HepG2 (cell line): ENCODE measurements at regions not wholly inside any gene's neighbourhood (a gene's known extent, or its start where the extent isn't known, plus 50 kb on each side); places are given as distances from the start of the nearest gene placed in this dataset.
A peak's percentile ranks its signal among the peaks of the same experiment; 100 is the strongest.

Experiments
- ATAC-seq: fragments of 200-7000 bp; cut with Tn5 transposase; 3 replicates; pipeline ENCODE4 v1.9.1; 2020; ENCODE audit warnings: mild to moderate bottlenecking, moderate library complexity
- BruUV-seq: library from RNA; stranded (reverse); fragments of 400-500 nt; replicated peaks from 2 replicates; lab custom pipeline; 2021; lab: Mats Ljungman, UMichigan
- CTCF ChIA-PET: fragments of 300-600 bp; formaldehyde crosslinking; extraction: SDS; loops from one replicate; lab custom pipeline; 2021; ENCODE audit warnings: low total read pairs, inconsistent platforms, low intra/inter-chr PET ratio; lab: Yijun Ruan, JAX
- POLR2A ChIA-PET: fragments of 350-600 bp; sonication (Branson Sonifier 250); formaldehyde crosslinking; loops from one replicate; lab custom pipeline; 2020; ENCODE audit warnings: antibody characterized with exemption, inconsistent platforms; lab: Yijun Ruan, JAX
- DNase-seq: peaks from one replicate; pipeline ENCODE4 v3.0.0-alpha.2; 2015; ENCODE audit warnings: low spot score
- FAIRE-seq: peaks from 3 replicates; lab custom pipeline; 2011; peaks lifted over from hg19 to GRCh38; lab: Jason Lieb, UNC
- H2AFZ ChIP-seq: one replicate; pipeline ENCODE4 v1.6.1; 2011; ENCODE audit warnings: low read length, inconsistent platforms
- H3K27ac ChIP-seq: fragments of 300-600 bp; 3 replicates; pipeline ENCODE4 v1.8.0; 2011; ENCODE audit warnings: mixed run types, mild to moderate bottlenecking, mixed read lengths, low read length, inconsistent platforms; ENCODE audit not compliant: insufficient read depth; ENCODE audit errors: extremely low read length
- H3K27me3 ChIP-seq, 2 experiments: fragments of 200-600 bp in 1 of 2; 2 replicates in 1 of 2; 3 replicates in 1 of 2; pipeline versions ENCODE4 v1.6.0 to v1.8.0; 2011; ENCODE audit warnings: low read length in 2 of 2, mild to moderate bottlenecking in 2 of 2, moderate library complexity in 2 of 2, inconsistent platforms in 1 of 2; ENCODE audit not compliant: insufficient read depth in 2 of 2, control insufficient read depth in 1 of 2
- H3K36me3 ChIP-seq, 2 experiments: fragments of 200-600 bp in 1 of 2; replicated peaks in 1 of 2; 2 replicates in 1 of 2; 3 replicates in 1 of 2; pipeline versions ENCODE4 v1.5.1 to v1.8.0; 2011; ENCODE audit warnings: low read length in 2 of 2, inconsistent platforms in 1 of 2; ENCODE audit not compliant: insufficient read depth in 2 of 2, control insufficient read depth in 1 of 2
- H3K4me1 ChIP-seq: 2 replicates; pipeline ENCODE4 v1.5.1; 2012; ENCODE audit warnings: low read length, inconsistent platforms; ENCODE audit not compliant: insufficient read depth
- H3K4me2 ChIP-seq: 2 replicates; pipeline ENCODE4 v1.6.0; 2011; ENCODE audit warnings: low read depth, low read length, inconsistent platforms
- H3K4me3 ChIP-seq, 3 experiments: fragments of 200-600 bp in 1 of 3; sonication (generic), shearing (Covaris generic) in 1 of 3; replicated peaks in 1 of 3; 2 replicates each; pipeline ENCODE4 v1.5.1; 2011 to 2016; ENCODE audit warnings: low read length in 3 of 3, inconsistent platforms in 2 of 3, low read depth in 2 of 3, mild to moderate bottlenecking in 2 of 3, control low read depth in 1 of 3, mixed read lengths in 1 of 3; ENCODE audit not compliant: insufficient read depth in 1 of 3
- H3K79me2 ChIP-seq: one replicate; pipeline ENCODE4 v1.6.1; 2011; ENCODE audit warnings: low read length, inconsistent platforms; ENCODE audit not compliant: insufficient read depth
- H3K9ac ChIP-seq: 2 replicates; pipeline ENCODE4 v1.6.0; 2011; ENCODE audit warnings: mild to moderate bottlenecking, low read depth, low read length, inconsistent platforms; ENCODE audit not compliant: insufficient read depth
- H3K9me3 ChIP-seq: 2 replicates; pipeline ENCODE4 v1.5.1; 2012; ENCODE audit warnings: mild to moderate bottlenecking, low read length
- H4K20me1 ChIP-seq: 2 replicates; pipeline ENCODE4 v1.6.0; 2011; ENCODE audit warnings: inconsistent platforms, mild to moderate bottlenecking, low read length, moderate library complexity; ENCODE audit not compliant: insufficient read depth
- ARID4A ChIP-seq: sonication (generic); formaldehyde crosslinking; IDR thresholded peaks from 2 replicates; pipeline ENCODE4 v1.5.0; 2020; ENCODE audit warnings: mild to moderate bottlenecking, missing genetic modification reagents, borderline replicate concordance
- ATF7 ChIP-seq, 2 experiments: fragments of 450-650 bp in 1 of 2; sonication (generic) in 1 of 2; formaldehyde crosslinking in 1 of 2; IDR thresholded peaks; 2 replicates each; pipeline versions ENCODE4 v1.4.0 to v1.6.1; 2016 to 2020; ENCODE audit warnings: antibody characterized with exemption in 1 of 2, mild to moderate bottlenecking in 1 of 2, missing genetic modification reagents in 1 of 2
- CBFB ChIP-seq: sonication (generic); formaldehyde crosslinking; IDR thresholded peaks from 2 replicates; pipeline ENCODE4 v1.4.0; 2020; ENCODE audit warnings: missing genetic modification reagents
- CEBPB ChIP-seq: IDR thresholded peaks from 2 replicates; pipeline ENCODE4 v1.6.1; 2011; ENCODE audit warnings: low read depth, low read length, improper control_type of control experiment, borderline replicate concordance
- CHCHD3 ChIP-seq: sonication (generic); formaldehyde crosslinking; IDR thresholded peaks from 2 replicates; pipeline ENCODE4 v1.8.0; 2022; ENCODE audit warnings: mild to moderate bottlenecking, missing genetic modification reagents, moderate library complexity
- CHD4 ChIP-seq: fragments of 200-600 bp; sonication (generic); IDR thresholded peaks from 2 replicates; pipeline ENCODE4 v1.7.0; 2017; ENCODE audit warnings: mild to moderate bottlenecking, low read length, borderline replicate concordance
- HIVEP1 ChIP-seq: sonication (generic); formaldehyde crosslinking; IDR thresholded peaks from 2 replicates; pipeline ENCODE4 v1.4.0; 2020; ENCODE audit warnings: mild to moderate bottlenecking, missing genetic modification reagents
- MAX ChIP-seq: IDR thresholded peaks from 2 replicates; pipeline ENCODE4 v1.6.1; 2012; ENCODE audit warnings: inconsistent platforms
- NCOA1 ChIP-seq: sonication (generic); formaldehyde crosslinking; IDR thresholded peaks from 2 replicates; pipeline ENCODE4 v1.9.0; 2021; ENCODE audit warnings: missing genetic modification reagents
- PITX1 ChIP-seq: sonication (generic); formaldehyde crosslinking; IDR thresholded peaks from 2 replicates; pipeline ENCODE4 v1.5.1; 2020; ENCODE audit warnings: mild to moderate bottlenecking, missing genetic modification reagents
- WIZ ChIP-seq: sonication (generic); formaldehyde crosslinking; IDR thresholded peaks from 2 replicates; pipeline ENCODE4 v1.5.1; 2020; ENCODE audit warnings: mild to moderate bottlenecking, missing genetic modification reagents
- ZMAT5 ChIP-seq: sonication (generic); formaldehyde crosslinking; IDR thresholded peaks from 2 replicates; pipeline ENCODE4 v1.5.0; 2020; ENCODE audit warnings: mild to moderate bottlenecking, low read depth, missing genetic modification reagents, borderline replicate concordance
- ZNF724P ChIP-seq: sonication (generic); formaldehyde crosslinking; IDR thresholded peaks from 2 replicates; pipeline ENCODE4 v1.8.0; 2022; ENCODE audit warnings: missing genetic modification reagents, borderline replicate concordance
- ZSCAN22 ChIP-seq: sonication (generic); formaldehyde crosslinking; IDR thresholded peaks from 2 replicates; pipeline ENCODE4 v1.4.0; 2020; ENCODE audit warnings: mild to moderate bottlenecking, missing genetic modification reagents
- WGBS: methylation state at CpG from one replicate; pipeline ENCODE4 v1.1.6; 2017; ENCODE audit warnings: low lambda C conversion rate; 5-methylcytosine and 5-hydroxymethylcytosine counted together
- in situ Hi-C: cut with HindIII; loops from 2 replicates; pipeline ENCODE4 v1.10.0; 2017; ENCODE audit warnings: low pct_unique_long_range_greater_than_20kb; ENCODE audit not compliant: extremely low pct_ligation_motif_present
- intact Hi-C: fragments of 100-400 bp; cut with micrococcal nuclease; formaldehyde crosslinking; loops from one replicate; pipeline ENCODE4 v1.10.0; 2022; ENCODE audit not compliant: unreplicated experiment
- TF ChIP-seq, protein P1 (sequence below): IDR thresholded peaks from 2 replicates; pipeline ENCODE4 v1.6.1; 2016; ENCODE audit warnings: low read depth, control low read depth

- CTCF ChIA-PET = no interaction called here
- 66% methylated on average over 5 of the region's 5 CpGs for WGBS
These were observed 114.1 kb upstream of the ESR1 start for GRCh38 chr6:151693366-151693765.

GRCh38 chr6:151695156-151695555 is 112.3 kb upstream of the ESR1 start:
- POLR2A ChIA-PET = no interaction called here
- Histone ChIP-seq H3K79me2 (no peaks in the 10 kb centered on the region), H2AFZ (no peak overlapping the region)
- TF ChIP-seq, protein P1, sequence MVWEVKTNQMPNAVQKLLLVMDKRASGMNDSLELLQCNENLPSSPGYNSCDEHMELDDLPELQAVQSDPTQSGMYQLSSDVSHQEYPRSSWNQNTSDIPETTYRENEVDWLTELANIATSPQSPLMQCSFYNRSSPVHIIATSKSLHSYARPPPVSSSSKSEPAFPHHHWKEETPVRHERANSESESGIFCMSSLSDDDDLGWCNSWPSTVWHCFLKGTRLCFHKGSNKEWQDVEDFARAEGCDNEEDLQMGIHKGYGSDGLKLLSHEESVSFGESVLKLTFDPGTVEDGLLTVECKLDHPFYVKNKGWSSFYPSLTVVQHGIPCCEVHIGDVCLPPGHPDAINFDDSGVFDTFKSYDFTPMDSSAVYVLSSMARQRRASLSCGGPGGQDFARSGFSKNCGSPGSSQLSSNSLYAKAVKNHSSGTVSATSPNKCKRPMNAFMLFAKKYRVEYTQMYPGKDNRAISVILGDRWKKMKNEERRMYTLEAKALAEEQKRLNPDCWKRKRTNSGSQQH (CRISPR knock-in tag) = no peak
- TF ChIP-seq MAX (no peak), PITX1 (CRISPR knock-in tag) (no peak), ZMAT5 (CRISPR knock-in tag) (no peak), ZNF724P (CRISPR knock-in tag) (no peak), CHD4 (no peak), ATF7 (IDR thresholded peaks at IDR 0.05) (no peak), ATF7 (CRISPR knock-in tag; IDR thresholded peaks at IDR 0.05) (no peak), CHCHD3 (CRISPR knock-in tag) (no peak), CBFB (CRISPR knock-in tag) (no peak), NCOA1 (no peak), WIZ (CRISPR knock-in tag) (no peak), HIVEP1 (CRISPR knock-in tag) (no peak), ARID4A (CRISPR knock-in tag) (no peak)

More at GRCh38 chr6:151693366-151693765, 114.1 kb upstream of the ESR1 start:
- H3K36me3 ChIP-seq = no peaks in the 10 kb centered on the region
- ATAC-seq (no peak), DNase-seq (no peak), FAIRE-seq (no peak)
- 0 out of 5 replicates have a peak, but pooled peaks cover 0 to 5% of the 10 kb centered on the region in 2 experiments for H3K27me3 ChIP-seq
- H3K4me3 ChIP-seq = no peak overlapping the region
- no peak overlapping the region for H3K27ac ChIP-seq
- H3K9ac ChIP-seq = no peak overlapping the region
- H4K20me1 ChIP-seq = no peaks in the 10 kb centered on the region
- no peaks in the 10 kb centered on the region for H3K79me2 ChIP-seq
- intact Hi-C loops = no loop called here
- BruUV-seq = no TSS peak
- H3K4me1 ChIP-seq = peaks cover 14% of the 10 kb centered on the region
- H2AFZ ChIP-seq = no peak overlapping the region
- TF ChIP-seq CEBPB = peak; percentile 55; the same call in 1 of the 2 replicates
- no peak for TF ChIP-seq ZSCAN22 (CRISPR knock-in tag)
- no peak overlapping the region for H3K4me2 ChIP-seq
- POLR2A ChIA-PET = no interaction called here
- in situ Hi-C loops = no loop called here
- no peaks in the 10 kb centered on the region for H3K9me3 ChIP-seq

More at GRCh38 chr6:151695156-151695555, 112.3 kb upstream of the ESR1 start:
- no peak overlapping the region for H3K4me3 ChIP-seq
- no TSS peak for BruUV-seq
- H3K4me1 ChIP-seq = peaks cover 14% of the 10 kb centered on the region
- no peak overlapping the region for H3K9ac ChIP-seq
- DNase-seq (no peak), FAIRE-seq (no peak), ATAC-seq (no peak)
- CTCF ChIA-PET = no interaction called here
- intact Hi-C loops (no loop called here), in situ Hi-C loops (no loop called here)
- H3K4me2 ChIP-seq = no peak overlapping the region
- H3K27me3 ChIP-seq = 0 out of 5 replicates have a peak, but pooled peaks cover 0 to 11% of the 10 kb centered on the region in 2 experiments
- H3K36me3 ChIP-seq = no peaks in the 10 kb centered on the region
- no peak overlapping the region for H3K27ac ChIP-seq
- H3K9me3 ChIP-seq = no peaks in the 10 kb centered on the region
- H4K20me1 ChIP-seq = no peaks in the 10 kb centered on the region
